GM18505 (cell line): ENCODE measurements at regions not wholly inside any gene's neighbourhood (a gene's known extent, or its start where the extent isn't known, plus 50 kb on each side); places are given as distances from the start of the nearest gene placed in this dataset.
"Not testable (repeated sequence)": the region's sequence is repeated elsewhere in the genome, so short reads cannot be mapped to it uniquely, and the experiment has no call there.

Source experiments
- ATAC-seq: cut with Tn5 transposase; IDR thresholded peaks from one replicate; pipeline ENCODE4 v1.9.1; 2021; ENCODE audit not compliant: unreplicated experiment
- POLR2A ChIP-seq: IDR thresholded peaks from 4 replicates; pipeline ENCODE4 v1.6.1; 2011; ENCODE audit warnings: borderline replicate concordance; ENCODE audit not compliant: insufficient read depth, insufficient read length; ENCODE audit errors: extremely low read depth

GRCh38 chr6:1474205-1474604 is 84.8 kb downstream of the FOXF2 start:
- TF ChIP-seq POLR2A, result no peak
- ATAC-seq, result no peak

GRCh38 chr6:1475174-1475573 is 85.8 kb downstream of the FOXF2 start:
- no peak for ATAC-seq
- no peak for TF ChIP-seq POLR2A

- TF ChIP-seq POLR2A, result no peak
Observed at GRCh38 chr6:1477432-1478090, 88.2 kb downstream of the FOXF2 start.

GRCh38 chr6:1478163-1478826 is 88.9 kb downstream of the FOXF2 start:
- ATAC-seq, result not testable (repeated sequence)

More at GRCh38 chr6:1477432-1478090, 88.2 kb downstream of the FOXF2 start:
- no peak for ATAC-seq

- TF ChIP-seq POLR2A, result no peak
- ATAC-seq, result no peak
Observed at GRCh38 chr6:1479095-1479494, 89.7 kb downstream of the FOXF2 start.

GRCh38 chr6:1479601-1480221 is 90.3 kb downstream of the FOXF2 start:
- no peak for ATAC-seq
- TF ChIP-seq POLR2A, result no peak

GRCh38 chr6:1481286-1481685 is 91.9 kb downstream of the FOXF2 start:
- no peak for TF ChIP-seq POLR2A
- ATAC-seq, result no peak

GRCh38 chr6:1482381-1483166 is 93.2 kb downstream of the FOXF2 start:
- no peak for TF ChIP-seq POLR2A
- peak; percentile 73 for ATAC-seq

- ATAC-seq, result no peak
- TF ChIP-seq POLR2A, result no peak
Observed at GRCh38 chr6:1485678-1486077, 96.3 kb downstream of the FOXF2 start.

GRCh38 chr6:1486387-1486786 is 97.0 kb downstream of the FOXF2 start:
- no peak for TF ChIP-seq POLR2A
- no peak for ATAC-seq

GRCh38 chr6:1487239-1487638 is 97.9 kb downstream of the FOXF2 start:
- ATAC-seq, result no peak
- TF ChIP-seq POLR2A, result no peak

GRCh38 chr6:1491025-1491424 is 101.6 kb downstream of the FOXF2 start:
- ATAC-seq, result no peak
- TF ChIP-seq POLR2A, result no peak

GRCh38 chr6:1491591-1492319 is 102.4 kb downstream of the FOXF2 start:
- no peak for ATAC-seq
- no peak for TF ChIP-seq POLR2A

- no peak for ATAC-seq
- TF ChIP-seq POLR2A, result no peak
Observed at GRCh38 chr6:1494671-1495070, 105.3 kb downstream of the FOXF2 start.

- TF ChIP-seq POLR2A, result no peak
- ATAC-seq, result no peak
Observed at GRCh38 chr6:1495344-1495743, 106.0 kb downstream of the FOXF2 start.
